Activated CD4-positive, alpha-beta memory T cell treated with anti-CD3 and anti-CD28 coated beads for 36 hours (primary cell): ENCODE measurements at regions not wholly inside any gene's neighbourhood (a gene's known extent, or its start where the extent isn't known, plus 50 kb on each side); places are given as distances from the start of the nearest gene placed in this dataset.

Source experiments
- CTCF ChIA-PET: fragments of 350-600 bp; sonication (Branson Sonifier 250); formaldehyde crosslinking; loops from one replicate; lab custom pipeline; 2021; ENCODE audit warnings: antibody characterized with exemption, inconsistent platforms; lab: Charles Lee
- POLR2A ChIA-PET: fragments of 350-600 bp; sonication (Branson Sonifier 250); formaldehyde crosslinking; loops from one replicate; lab custom pipeline; 2021; ENCODE audit warnings: antibody characterized with exemption; lab: Charles Lee
- DNase-seq: peaks from one replicate; pipeline ENCODE4 v3.0.0-alpha.2; 2020
- H3K27ac Mint-ChIP-seq: one replicate; pipeline ENCODE4 v1.8.0; 2021; ENCODE audit warnings: mixed read lengths
- H3K27me3 Mint-ChIP-seq: one replicate; pipeline ENCODE4 v1.8.0; 2021; ENCODE audit warnings: mixed read lengths
- H3K36me3 Mint-ChIP-seq: one replicate; pipeline ENCODE4 v1.8.0; 2021; ENCODE audit warnings: mixed read lengths
- H3K4me1 Mint-ChIP-seq: one replicate; pipeline ENCODE4 v1.8.0; 2021; ENCODE audit warnings: low read depth, mixed read lengths
- H3K4me3 Mint-ChIP-seq: one replicate; pipeline ENCODE4 v1.8.0; 2021; ENCODE audit warnings: mild to moderate bottlenecking, mixed read lengths
- H3K9me3 Mint-ChIP-seq: one replicate; pipeline ENCODE4 v1.8.0; 2021; ENCODE audit warnings: mixed read lengths
- intact Hi-C: fragments of 100-400 bp; cut with micrococcal nuclease; formaldehyde crosslinking; loops from one replicate; pipeline ENCODE4 v1.15.1; 2023

DNA sequence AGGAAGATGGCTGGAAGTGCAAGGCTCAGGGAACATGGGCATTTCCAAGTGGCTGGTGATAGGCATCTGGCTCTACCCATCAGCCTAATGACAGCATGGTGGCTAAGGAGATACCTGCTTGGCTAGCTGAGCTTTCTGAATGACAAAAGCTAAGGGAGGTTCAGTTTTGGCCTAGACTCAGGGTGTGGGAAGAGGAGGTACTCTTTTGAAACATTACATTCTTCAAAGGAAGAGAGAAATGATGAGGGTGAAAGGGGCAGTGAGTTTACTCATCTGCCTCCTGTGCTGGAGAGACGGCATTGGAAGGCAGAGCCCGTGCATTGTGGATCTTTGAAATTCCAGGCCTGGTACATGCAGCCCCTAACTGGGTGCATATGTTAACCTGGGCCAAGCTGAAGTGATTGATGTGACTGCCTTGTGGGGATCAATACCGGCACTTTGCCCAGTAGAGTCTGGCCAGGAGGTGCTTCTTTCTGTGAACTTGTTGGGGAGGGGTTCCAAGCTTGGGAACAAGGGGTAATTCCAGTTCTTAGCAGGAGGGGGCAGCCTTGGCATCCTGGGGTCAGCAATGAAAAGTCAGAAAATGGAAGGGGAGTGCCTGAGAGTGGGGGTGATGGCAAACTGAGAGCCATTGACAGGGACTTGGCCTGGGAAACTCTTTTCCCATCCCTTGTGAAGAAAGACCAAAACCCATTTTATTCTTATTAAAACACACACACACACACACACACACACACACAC, 108.6 kb downstream of the ACER2 start:
- ChIA-PET POLR2A (no interaction called here), CTCF (interaction anchor here (0.6 to 1.3 kb wide), 6 partner anchors 10 to 1424 kb away, joined by 3 to 4 read pairs (median 3); no protein-coding TSS in a partner anchor)
- no peak overlapping the region for H3K27ac Mint-ChIP-seq
- no peak overlapping the region for H3K4me3 Mint-ChIP-seq
- H3K27me3 Mint-ChIP-seq, result peaks cover 15% of the 10 kb centered on the region
- DNase-seq, result peak; percentile 31
- intact Hi-C loops, result loop anchor here (2.0 kb wide), 1 partner anchor 25 kb away; no protein-coding TSS in a partner anchor
- H3K9me3 Mint-ChIP-seq, result no peaks in the 10 kb centered on the region
- peaks cover 24% of the 10 kb centered on the region for H3K4me1 Mint-ChIP-seq
- no peaks in the 10 kb centered on the region for H3K36me3 Mint-ChIP-seq

DNA sequence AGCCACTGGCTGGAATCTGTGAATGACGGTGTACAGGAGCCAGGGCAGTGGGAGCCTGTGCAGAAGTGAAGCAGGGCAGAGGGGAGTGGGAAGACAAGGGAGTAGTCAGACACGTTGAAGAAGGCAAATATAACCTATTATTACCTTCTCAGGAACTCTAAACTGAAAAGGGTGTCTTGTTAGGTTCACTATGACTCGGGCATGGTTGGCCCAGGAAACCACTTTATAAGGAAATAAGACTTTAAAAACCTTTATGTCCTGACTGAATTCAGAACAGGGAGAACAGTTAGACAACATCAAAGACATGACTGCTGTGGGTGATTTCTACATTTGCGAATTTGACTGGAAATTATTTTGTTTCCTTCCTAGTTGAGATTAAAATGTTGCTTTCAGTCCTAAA, 107.5 kb downstream of the ACER2 start:
- Mint-ChIP-seq H3K36me3 (no peaks in the 10 kb centered on the region), H3K9me3 (no peaks in the 10 kb centered on the region), H3K4me3 (no peak overlapping the region), H3K27me3 (peaks cover 16% of the 10 kb centered on the region), H3K27ac (no peak overlapping the region), H3K4me1 (peaks cover 24% of the 10 kb centered on the region)
- DNase-seq, result peak; percentile 27
- intact Hi-C loops, result loop anchor here (2.0 kb wide), 1 partner anchor 24 kb away; no protein-coding TSS in a partner anchor
- CTCF ChIA-PET, result no interaction called here
- POLR2A ChIA-PET, result no interaction called here

GRCh38 chr9:19513671-19514275, 105.0 kb downstream of the ACER2 start:
- intact Hi-C loops, result no loop called here
- Mint-ChIP-seq H3K27ac (no peak overlapping the region), H3K4me3 (no peak overlapping the region), H3K9me3 (no peaks in the 10 kb centered on the region), H3K27me3 (peaks cover 16% of the 10 kb centered on the region), H3K36me3 (no peaks in the 10 kb centered on the region), H3K4me1 (peaks cover 24% of the 10 kb centered on the region)
- DNase-seq, result no peak
- CTCF ChIA-PET, result no interaction called here
- POLR2A ChIA-PET, result no interaction called here

DNA sequence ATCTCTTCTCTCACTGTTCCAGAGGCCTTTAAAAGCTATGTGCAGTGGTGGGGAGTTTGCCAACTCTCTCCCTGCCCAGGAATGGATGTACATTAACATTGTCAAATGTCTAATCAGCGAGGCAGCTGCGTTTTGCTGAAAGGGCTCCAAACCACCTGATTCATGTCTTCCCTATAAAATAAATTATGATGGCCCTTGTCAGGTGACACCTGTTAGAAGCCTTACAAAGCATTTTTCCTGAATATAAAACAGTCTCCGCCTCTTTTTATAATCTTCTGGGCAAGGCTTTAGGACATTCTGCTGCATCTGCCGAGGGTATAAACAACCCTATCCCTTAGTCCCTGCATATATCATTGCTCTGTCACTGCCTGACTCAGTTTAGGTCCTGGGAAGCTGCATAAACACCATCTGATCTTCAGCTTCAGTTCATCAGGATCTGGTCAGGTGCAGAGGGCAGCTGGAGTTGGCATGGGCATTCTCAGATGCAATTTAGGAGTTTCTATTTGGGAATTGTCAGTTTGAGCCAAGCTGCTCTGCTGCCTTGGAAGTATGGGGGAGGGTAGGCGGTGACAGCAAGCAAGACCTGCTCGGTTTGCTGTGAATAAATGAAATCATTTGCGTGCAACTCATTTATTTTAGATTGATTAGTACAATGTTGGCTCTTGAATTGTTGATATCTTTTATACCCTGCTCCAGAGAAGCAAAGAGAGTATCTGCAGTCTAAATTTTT, 103.5 kb downstream of the ACER2 start:
- Mint-ChIP-seq H3K9me3 (no peaks in the 10 kb centered on the region), H3K4me3 (no peak overlapping the region), H3K27ac (no peak overlapping the region), H3K4me1 (peaks cover 21% of the 10 kb centered on the region), H3K36me3 (no peaks in the 10 kb centered on the region), H3K27me3 (peaks cover 12% of the 10 kb centered on the region)
- CTCF ChIA-PET, result no interaction called here
- intact Hi-C loops, result no loop called here
- no peak for DNase-seq
- POLR2A ChIA-PET, result no interaction called here

GRCh38 chr9:19511694-19512093, 102.9 kb downstream of the ACER2 start:
- Mint-ChIP-seq H3K36me3 (no peaks in the 10 kb centered on the region), H3K27ac (no peak overlapping the region), H3K9me3 (no peaks in the 10 kb centered on the region), H3K27me3 (peaks cover 12% of the 10 kb centered on the region), H3K4me1 (peaks cover 16% of the 10 kb centered on the region), H3K4me3 (no peak overlapping the region)
- intact Hi-C loops, result no loop called here
- CTCF ChIA-PET, result no interaction called here
- DNase-seq, result no peak
- POLR2A ChIA-PET, result no interaction called here

DNA sequence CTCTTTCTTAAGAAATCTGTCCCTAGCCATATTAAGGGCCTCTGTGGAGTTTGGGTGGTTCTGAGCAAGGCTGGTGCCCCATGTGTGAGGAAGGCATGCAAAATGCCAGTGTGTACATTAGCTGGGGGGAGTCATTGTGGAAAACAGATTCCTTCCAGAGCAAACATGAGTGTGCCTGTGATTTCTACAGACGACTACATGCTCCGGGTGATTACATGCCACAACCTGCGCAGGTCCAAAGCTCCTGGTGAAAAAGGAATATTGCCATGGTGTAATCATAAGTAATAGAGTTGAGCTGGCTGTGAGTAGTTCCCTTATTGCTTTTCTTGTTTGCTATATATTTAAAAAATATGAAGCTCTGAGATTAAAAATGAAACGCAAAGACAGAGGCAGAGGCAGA, 102.1 kb downstream of the ACER2 start:
- DNase-seq, result no peak
- Mint-ChIP-seq H3K36me3 (no peaks in the 10 kb centered on the region), H3K4me3 (no peak overlapping the region), H3K4me1 (peaks cover 8% of the 10 kb centered on the region), H3K9me3 (no peaks in the 10 kb centered on the region), H3K27ac (no peak overlapping the region), H3K27me3 (peaks cover 8% of the 10 kb centered on the region)
- ChIA-PET POLR2A (interaction anchor here (0.6 kb wide), 1 partner anchor 61 kb away, joined by 5 read pairs; no protein-coding TSS in a partner anchor), CTCF (no interaction called here)
- intact Hi-C loops, result no loop called here
